KBM-7 (cell line): ENCODE measurements at regions not wholly inside any gene's neighbourhood (a gene's known extent, or its start where the extent isn't known, plus 50 kb on each side); places are given as distances from the start of the nearest gene placed in this dataset.
"Not testable (repeated sequence)": the region's sequence is repeated elsewhere in the genome, so short reads cannot be mapped to it uniquely, and the experiment has no call there.

Experiments used
- DNase-seq: peaks from one replicate; pipeline ENCODE4 v3.0.0-alpha.2; 2015
- in situ Hi-C: fragments of 300-500 bp; cut with MboI; formaldehyde crosslinking; loops from 2 replicates; pipeline ENCODE4 v1.14.3; 2020; ENCODE audit warnings: low sequenced_read_pairs, low pct_unique_long_range_greater_than_20kb, mixed read lengths

DNA sequence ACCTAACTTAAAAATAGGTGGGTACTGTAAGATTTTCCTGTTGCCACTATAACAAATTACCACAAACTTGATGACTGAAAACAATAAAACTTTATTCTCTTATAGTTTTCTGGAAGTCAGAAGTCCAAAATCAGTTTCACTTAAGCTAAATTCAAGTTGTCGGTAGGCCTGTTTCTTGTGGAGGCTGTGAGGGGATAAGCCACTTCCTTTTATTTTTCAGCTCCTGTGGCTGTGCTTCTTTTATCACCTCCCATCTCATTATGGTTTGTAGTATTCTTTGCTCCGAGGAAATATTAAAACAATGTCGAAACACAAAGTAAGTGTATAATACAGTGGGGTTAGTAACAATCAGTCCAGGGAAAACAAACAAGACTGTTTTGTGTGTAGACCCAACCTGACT lies 610.5 kb upstream of the TECRL start:
- no peak for DNase-seq
- in situ Hi-C loops = no loop called here

DNA sequence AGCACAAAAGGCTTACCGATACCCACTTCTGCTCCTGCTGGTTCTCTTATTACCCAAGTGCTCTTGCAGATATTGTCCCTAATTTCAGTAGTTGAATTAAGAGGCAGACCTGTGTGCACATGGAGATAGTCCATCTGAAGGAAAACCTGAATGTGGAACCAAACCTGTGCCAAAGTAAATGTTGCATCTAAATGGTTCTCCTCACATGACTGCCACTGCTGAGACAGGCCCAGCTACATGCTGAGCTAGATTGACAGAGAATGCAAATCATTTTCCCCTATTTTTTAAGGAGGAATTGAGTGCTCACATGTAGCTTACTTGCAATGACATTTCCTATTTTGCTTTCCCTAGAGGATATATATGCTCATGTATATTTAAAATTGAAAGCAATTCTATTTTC lies 609.1 kb upstream of the TECRL start:
- no peak for DNase-seq
- in situ Hi-C loops = no loop called here

DNA sequence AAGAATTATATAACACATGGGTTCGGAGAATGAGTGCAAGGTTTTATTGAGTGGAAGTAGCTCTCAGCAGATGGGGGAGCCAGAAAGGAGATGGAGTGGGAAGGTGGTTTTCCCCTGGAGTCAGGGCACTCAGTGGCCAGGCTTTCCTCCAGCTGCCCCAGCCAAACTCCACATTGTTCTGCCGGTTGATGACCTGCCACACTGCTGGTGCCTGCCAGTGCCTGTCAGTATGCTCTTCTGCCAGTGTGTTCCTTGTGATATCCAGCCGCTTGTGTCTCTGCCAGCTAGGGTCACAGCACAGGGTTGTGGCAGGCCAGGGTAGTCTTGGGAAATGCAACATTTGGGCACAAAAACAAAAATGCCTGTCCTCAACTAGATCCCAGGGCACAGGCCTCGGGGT lies 604.8 kb upstream of the TECRL start:
- DNase-seq = no peak
- in situ Hi-C loops = no loop called here

DNA sequence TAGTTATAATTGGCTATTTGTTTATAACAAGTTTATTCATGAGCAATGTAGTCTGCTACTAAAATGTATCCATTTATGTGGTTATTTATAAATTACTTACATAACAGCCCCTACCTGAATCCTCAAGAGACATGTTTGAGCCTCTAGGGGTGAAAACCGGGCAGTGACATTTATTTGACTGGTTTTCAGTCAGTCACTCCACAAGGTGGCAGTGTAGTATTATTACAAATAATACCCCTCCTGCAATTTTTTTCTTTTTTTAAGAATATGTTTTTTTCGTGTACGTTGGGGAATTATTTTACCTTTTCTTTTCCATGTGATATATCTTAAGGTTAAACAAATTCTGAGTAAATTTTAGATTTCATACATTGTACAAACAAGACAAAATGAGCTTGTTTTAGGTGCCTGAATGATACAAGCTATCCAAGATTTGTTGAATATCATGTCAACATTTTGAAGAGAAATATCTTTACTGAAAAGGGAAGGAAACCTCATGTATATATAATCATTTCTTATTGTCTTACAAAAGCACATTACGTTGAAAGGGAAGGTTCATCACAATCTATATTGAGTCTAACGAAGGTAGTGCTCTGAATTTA lies 598.7 kb upstream of the TECRL start:
- in situ Hi-C loops = no loop called here
- peak; percentile 69 for DNase-seq

DNA sequence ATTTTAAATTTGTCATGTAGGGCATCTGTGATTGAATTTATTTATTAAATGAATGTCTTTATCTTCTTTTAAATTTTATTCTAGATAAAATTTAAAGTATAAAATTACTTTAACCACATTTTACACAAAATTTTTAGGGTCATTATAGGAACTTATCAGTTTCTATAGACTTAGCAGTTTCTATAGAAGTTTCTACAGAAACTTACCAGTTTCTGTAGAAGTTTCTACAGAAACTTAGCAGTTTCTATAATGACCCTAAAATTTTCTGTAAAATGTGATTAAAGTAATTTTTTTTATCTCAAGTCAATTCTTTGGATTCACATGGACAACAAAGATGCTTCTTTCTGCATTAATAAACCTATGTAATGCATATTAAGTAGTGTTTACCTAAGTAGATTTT lies 565.9 kb upstream of the TECRL start:
- no peak for DNase-seq
- in situ Hi-C loops = no loop called here

DNA sequence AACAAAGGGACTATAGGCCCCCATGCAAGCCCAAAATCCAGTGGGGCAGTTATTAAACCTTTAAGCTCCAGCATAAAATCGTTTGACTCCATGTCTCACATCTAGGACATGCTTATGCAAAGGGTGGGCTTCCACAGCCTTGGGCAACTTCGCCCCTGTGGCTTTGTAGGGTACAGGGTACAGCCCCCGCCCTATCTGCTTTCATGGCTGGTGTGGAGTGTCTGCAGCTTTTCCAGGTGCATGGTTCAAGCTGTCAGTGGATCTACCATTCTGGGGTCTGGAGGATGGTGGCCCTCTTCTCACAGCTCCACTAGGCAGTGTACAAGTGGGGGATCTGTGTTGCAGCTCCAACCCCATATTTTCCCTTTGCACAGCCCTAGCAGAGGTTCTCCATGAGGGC lies 559.8 kb upstream of the TECRL start:
- DNase-seq = no peak
- in situ Hi-C loops = no loop called here

DNA sequence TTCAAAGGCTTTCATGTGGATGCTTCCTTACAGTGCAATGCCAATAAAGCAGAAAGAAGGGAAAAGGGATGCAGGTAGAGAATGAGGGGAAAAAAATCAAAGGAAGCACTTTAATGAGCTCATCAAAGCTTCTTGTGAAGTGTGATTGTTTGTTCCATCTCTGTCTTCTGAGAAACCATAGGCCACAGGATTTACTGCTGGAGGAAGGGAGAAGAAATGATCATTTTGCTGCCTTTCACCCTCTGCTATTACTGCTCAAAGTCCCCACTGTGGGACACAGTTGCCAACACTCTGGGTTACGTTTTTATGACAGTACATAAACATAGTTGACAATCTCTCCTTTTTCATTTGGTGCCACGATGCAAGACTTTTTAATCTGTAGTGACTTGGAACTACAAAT lies 558.0 kb upstream of the TECRL start:
- in situ Hi-C loops = no loop called here
- no peak for DNase-seq

DNA sequence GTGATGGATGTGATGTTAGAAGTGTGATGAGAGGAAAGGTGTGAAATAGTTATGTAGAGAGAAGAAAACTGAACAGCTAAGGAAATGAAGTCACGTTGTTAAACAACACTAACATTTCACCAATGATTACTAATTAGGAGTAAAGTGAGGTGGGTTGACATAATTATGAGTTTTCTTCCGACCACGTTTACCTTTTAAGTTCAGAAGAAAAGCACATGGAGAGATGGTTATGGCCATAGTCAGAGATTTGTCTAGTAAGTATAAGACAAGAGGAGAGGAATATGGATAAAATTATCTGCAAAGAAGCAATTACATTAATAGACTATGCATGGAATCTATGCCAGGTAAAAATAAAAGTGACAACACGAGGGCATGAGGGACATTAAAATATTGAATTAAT lies 551.3 kb upstream of the TECRL start:
- in situ Hi-C loops = no loop called here
- DNase-seq = no peak

DNA sequence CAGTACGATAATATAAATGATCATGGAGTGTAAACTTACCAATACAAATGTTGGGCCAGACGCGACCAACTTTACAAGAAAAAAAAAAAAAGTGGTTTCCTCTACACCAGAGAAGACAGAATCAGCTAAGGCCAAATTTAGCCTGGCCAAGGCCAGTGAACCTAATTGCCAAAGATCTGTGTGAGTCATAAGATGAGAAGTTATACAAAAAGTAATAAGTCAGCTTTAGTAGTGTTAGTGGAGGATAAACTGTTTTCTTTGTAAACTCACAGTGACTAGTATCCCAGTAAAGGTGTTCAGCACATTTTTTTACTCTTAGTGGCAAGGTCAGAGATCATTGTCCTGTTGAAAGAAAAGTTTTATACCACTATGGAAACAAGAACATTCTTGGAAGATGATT lies 531.4 kb upstream of the TECRL start:
- DNase-seq = no peak
- in situ Hi-C loops = no loop called here

DNA sequence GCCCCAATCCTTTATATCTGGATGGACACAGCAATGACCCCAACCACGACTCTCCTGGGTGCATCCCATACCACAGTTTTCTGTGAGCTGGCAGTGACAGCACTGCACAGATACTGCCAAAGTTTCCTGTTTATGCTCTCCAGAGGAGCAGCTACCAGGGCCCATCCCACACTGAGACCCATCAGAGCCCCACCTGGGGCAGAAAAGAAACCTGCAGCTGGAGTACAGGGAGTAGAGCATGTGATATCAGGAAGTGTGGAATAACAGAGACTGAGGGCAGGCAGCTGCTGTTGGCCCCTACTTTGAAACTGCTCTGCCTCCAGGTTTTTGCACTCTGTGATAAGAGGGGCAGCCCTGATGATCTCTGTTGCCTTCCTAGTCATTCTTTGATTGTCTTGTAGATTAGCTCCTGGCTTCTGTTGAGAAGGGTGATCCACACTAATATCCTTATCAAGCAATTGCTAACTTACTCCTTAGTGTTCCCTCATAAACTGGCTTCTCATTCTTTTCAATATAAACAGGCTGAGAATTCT lies 526.3 kb upstream of the TECRL start:
- in situ Hi-C loops = no loop called here
- no peak for DNase-seq

DNA sequence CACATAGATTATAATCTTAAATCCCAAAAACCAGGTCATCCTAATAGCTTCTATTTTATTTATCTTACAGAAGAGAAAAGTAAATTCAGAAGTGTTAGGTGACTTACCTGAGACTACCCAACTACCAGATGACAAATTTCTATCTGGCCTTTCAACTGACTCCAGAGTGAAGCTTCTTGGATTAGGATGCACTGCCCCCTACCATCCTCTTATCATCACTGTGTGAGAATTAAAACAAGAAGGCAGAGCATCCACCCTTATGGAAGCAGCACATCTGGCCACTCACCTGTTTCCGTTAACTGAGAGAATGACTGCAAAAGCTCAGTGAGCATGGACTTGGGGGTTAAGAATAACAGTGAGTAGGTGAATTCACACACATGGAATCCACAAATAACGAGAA lies 502.6 kb upstream of the TECRL start:
- DNase-seq = no peak
- in situ Hi-C loops = no loop called here

DNA sequence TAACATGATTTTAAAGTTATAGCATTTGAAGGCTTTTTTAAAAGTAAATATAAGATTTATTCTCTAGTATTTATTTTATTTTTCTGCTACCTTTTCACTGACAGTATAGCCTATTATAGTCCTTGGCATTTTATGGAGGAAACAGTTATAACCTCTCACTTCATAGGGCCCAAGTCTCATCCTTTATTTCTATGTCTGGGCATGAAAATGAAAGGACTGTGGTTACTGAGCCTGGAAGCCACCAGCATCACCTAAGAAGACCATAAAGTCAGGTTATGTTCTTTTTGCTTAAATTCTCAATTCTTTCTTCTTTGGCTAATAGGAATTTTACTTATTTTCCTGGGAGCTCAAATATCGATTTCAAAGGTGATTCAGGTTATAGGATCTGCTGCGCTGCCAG lies 494.7 kb upstream of the TECRL start:
- in situ Hi-C loops = no loop called here
- DNase-seq = no peak

DNA sequence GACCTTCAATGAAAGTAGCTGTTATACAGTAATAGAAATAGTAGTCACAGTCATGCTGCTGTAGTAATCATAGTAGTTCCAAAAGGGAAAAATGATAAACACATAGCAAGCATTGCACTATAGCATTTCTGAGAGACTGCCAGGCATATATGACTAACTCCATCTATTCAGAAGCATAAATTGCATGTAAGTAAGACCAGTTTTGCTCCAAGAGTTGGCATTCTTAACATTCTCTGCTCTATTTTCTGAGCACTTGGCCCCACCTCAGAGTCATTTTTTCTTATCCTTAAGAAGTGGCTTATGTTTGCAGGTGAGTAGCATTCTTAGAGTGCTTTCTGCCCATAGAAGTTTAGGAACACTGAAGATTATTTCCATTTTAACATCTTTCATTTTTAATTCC lies 490.3 kb upstream of the TECRL start:
- DNase-seq = no peak
- in situ Hi-C loops = no loop called here

DNA sequence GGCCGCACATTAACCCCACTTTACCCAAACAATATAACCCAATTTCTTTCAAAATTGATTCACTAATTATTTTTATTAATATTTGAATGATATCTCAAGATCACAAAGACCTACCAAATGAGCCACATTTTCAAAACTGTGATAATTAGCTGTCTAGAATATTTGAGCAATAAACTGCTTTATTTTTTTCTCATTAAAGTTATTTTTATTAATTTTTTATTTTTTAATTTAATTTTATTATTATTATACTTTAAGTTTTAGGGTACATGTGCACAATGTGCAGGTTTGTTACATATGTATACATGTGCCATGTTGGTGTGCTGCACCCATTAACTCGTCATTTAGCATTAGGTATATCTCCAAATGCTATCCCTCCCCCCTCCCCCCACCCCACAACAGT lies 489.8 kb upstream of the TECRL start:
- DNase-seq, in situ Hi-C loops: not testable (repeated sequence)

DNA sequence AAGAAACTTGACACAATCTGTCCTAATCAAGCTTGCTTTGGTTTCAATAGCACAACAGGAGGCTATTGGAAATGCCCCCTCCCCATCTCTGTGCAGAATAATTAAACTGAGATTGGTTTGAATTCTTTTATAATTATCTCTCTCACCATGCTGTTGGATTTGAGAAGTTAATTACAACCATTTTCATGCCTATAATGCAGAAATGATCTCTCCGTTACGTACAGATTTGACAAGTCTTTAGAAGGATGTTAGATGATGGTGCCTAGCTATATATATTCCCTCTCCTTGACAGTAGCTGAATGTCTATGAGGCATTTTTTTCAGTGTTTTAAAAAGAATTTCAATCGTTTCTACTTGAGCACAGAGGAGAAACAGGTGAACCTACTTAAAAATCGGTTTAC lies 488.4 kb upstream of the TECRL start:
- no peak for DNase-seq
- in situ Hi-C loops = no loop called here

DNA sequence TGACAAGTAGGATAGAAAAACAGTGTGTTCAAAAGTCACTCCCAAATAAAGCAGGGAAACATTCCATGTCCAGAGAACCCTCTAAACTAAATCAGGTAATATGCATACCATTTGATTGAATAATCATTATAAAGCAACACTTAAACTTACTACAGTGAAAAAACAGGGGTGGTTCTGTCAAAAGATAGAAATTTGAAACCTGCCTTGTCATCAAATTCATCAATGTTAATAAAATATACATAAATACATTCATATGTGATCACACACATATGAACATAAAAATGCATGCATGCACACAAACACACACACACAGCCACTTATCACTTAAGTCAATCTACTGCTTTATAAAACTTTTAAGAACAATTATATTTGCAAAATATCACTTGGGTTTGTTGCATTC lies 485.8 kb upstream of the TECRL start:
- no peak for DNase-seq
- in situ Hi-C loops = no loop called here

DNA sequence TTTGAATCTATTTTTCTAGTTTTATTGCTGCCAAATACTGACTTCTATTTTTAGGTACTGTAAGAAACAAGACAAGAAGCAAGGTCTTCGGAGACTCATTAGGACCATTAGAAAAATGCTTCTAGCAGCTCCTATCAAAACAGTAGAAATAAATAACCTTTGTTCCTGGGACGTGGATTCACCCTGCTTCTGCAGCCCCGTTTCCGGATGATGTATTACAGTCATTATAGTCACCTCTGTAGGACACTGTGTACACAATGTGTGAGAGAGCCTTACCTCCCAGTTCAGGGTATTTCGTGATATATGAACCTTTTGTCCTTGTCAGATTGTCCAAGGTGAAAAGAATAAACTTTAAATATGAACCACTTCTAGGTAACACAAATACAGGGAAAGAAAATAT lies 484.0 kb upstream of the TECRL start:
- in situ Hi-C loops = no loop called here
- no peak for DNase-seq

DNA sequence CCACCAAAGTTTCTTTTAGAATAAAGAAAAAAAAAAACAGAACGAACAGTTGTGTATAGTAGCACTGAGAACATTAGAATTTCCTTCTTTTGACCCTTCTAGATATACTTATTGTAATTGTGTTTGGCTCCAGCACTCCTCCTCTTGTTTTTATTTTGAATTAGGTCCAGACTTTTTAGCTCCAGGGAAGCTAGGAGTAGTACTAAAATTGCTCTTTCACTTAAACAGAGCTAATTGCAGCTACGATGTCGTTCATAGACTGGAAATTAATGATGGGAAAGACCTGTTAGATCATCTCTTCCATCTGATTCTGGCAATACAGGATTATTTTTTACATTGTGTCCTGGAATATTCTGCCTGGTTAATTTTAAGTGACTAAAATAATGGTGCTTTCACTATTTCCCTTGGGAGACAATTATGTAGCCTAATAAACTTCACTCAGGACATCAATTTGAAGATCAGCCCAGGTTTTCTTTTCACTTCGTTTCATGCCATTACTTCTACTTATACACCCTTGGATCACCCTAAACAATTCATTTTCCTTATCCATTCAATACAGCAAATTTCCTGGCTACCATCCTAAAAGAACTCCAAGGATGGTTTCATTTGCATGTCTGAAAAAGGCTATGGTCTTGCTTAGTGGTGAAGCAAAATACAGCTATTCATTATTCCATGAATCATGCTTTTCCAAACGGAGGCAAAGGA lies 480.8 kb upstream of the TECRL start:
- in situ Hi-C loops = no loop called here
- DNase-seq = no peak

DNA sequence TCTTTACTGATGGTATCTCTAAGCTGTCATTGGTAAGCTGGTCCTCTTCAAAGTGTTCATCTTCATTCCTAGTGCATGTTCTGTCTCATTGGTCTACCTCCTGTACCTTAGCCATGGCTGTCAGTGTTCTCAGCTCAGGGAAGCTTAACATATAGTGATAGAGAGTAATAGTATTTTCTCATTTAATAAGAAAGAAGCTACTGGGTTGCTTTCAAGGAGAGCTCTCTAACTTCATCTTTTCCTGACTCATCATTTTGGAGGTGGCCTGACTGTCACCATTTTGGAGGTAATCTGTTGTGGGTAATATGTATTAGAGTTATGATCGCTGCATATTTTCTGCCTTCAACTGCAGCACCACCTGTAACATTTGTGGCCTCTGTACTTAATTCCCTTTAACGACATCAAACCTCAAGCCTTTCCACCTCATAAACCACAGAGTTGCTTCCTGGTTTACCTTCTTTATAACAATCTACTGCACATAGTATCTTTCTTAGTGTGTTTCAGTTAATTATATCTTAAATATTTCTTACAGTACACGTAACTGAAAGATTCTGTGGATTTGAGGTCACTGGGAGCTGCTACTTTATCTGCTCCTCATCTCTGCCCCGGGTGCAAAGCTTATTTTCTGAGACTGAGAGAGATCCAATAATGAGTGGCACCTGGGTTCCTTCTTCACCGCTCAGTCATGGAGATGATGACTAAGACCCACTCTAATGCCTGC lies 474.0 kb upstream of the TECRL start:
- in situ Hi-C loops = no loop called here
- no peak for DNase-seq

DNA sequence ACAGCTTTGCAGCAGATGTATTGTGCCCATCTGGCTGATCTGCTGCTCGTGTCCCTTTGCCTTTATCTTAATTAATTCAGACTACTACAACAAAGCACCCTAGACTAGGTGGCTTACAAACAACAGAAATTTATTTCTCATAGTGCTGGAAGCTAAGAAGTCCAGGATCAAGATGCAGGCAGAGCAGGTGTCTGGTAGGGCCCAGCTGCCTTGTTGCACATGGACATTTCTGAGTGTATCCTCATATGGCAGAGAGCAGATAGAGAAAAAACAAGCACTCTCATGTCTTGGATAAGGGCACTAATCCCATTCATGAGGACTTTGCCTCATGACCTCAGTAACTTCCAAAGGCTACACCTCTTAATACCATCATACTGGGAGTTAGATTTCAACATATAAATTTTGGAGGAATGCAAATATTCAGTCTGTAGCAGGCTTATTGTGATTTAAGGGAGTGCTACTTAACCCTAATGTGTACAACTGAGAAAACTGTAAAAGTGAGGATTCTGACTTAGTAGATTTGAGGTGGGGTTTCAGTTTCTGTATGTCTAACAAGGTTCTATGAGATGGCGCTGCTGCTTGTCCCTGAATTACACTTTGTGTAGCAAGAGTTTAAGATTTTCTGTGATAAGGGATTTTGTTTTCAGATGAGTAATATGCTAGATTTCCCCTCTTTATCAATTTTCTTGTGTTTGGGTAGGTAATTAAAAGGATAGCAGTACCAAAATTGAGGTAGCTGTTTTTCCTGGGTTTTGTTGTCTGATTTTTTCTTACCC lies 473.2 kb upstream of the TECRL start:
- no peak for DNase-seq
- in situ Hi-C loops = no loop called here
